Medulla oblongata (tissue), 1 donor: ENCODE measurements at regions not wholly inside any gene's neighbourhood (a gene's known extent, or its start where the extent isn't known, plus 50 kb on each side); places are given as distances from the start of the nearest gene placed in this dataset.

Source experiments
- DNase-seq: peaks from one replicate; pipeline ENCODE4 v3.0.0-alpha.2; 2015; ENCODE audit errors: extremely low spot score

DNA sequence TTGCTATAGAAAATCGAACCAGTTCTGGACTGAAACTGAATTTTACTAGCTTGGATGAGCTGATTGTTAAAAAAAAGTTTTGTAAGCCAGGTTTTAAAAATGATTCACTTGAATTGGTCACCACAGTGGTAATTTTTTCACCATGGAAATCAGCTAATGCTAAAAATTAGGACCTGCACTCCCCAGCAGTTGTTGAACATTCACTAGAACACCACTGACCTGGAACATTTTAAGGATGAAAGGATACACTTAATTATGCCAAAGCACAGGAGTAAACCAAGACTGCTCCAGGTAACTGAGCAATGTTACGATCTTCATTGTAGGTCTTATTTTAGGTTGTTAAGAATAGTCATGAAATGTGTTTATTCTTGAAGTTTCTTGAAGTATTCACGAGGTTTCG, 1342.6 kb upstream of the SPRY2 start:
- DNase-seq, result no peak

DNA sequence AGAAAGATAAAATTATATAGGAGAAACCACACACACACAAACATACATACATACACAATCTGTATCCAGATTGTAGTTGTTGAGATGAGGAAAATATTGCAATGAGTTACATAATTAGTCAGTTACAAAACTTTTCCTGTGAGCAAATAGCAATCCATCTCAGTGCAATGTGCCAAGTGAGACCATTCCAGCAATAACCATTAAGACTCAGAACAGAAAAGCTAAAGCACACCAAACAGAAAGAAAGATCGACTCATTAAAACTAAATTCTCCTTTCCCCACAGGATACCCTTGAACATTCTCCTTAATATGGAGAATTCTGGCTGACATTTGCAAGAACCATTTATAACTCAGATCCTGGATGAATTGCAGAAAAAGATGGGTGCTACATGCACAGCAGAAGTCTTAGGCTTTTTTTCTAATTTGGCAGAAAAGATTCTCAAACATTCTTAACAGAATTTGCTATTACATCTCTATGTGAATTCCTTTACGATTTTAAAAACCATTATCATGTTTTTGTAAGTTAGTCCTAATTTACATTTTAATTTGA, 1341.2 kb upstream of the SPRY2 start:
- DNase-seq, result no peak

DNA sequence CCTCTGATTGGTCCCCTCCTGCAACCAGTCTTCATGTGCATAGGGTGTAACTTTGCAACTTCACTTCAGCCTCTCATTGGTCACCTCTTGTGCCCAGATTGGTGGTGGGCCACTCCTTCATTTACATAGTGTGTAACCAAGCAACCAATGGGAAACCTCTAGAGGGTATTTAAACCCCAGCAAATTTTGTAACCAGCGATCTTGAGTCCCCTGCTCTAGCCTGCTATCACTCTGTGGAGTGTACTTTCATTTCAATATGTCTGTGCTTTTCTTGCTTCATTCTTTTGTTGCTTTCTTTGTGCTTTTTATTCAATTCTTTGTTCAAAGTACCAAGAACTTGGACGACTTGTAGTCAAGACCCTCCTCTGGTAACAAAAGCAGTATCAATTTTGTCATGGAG, 1336.9 kb upstream of the SPRY2 start:
- DNase-seq, result no peak

DNA sequence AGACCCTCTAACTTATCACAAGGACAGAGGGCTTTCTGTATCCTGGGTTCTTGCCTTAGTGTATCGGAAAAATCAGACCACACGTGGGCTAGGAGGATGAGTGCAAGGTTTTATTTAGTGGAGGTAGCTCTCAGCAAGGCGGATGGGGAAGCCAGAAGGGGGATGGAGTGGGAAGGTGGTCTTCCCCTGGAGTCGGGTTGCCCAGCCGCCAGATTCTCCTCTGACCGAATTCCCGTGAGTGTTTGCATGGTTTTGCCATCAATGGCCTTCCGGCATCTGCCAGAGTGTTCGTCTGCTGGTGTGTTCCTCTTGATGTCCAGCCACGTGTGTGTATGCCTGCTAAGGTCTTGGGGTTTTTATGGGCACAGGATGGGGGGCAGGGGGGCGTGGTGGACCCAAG, 1335.1 kb upstream of the SPRY2 start:
- no peak for DNase-seq

DNA sequence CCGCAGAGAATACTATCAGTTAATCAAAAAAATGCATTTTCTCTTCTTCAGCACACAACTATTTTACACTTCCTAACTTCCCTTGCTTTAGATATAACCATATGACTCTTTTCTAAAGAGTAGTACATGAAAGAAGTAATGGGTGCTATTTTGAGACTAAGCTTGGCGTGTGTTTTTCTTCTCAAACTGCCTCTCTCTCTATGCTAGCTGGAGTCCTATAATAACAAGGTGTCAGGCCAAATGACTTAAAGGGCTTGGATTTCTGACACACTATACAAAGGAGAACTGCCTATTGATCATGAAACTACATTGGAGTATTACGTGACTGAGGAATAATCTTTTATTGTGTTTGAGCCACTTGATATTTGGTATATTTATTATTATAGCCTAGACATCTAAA, 1330.1 kb upstream of the SPRY2 start:
- no peak for DNase-seq

DNA sequence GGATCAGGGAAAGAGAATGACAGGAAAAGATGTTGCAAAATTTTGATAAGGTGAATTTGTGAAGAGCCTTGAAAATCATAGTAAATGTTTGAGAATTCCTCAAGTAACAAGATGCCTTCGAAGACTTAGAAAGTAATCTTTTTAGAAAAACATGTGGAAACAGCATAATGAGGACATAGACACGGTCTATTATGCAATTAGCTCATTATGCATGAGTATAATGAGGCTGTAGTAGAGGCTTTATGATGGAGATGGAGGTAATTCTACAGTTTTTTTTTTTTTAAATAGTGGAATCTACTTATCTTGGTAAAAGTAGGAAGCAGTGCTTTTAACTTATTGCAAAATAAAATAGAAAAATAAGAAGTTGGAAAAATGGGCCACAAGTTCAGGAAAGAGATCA, 1329.1 kb upstream of the SPRY2 start:
- DNase-seq, result no peak

DNA sequence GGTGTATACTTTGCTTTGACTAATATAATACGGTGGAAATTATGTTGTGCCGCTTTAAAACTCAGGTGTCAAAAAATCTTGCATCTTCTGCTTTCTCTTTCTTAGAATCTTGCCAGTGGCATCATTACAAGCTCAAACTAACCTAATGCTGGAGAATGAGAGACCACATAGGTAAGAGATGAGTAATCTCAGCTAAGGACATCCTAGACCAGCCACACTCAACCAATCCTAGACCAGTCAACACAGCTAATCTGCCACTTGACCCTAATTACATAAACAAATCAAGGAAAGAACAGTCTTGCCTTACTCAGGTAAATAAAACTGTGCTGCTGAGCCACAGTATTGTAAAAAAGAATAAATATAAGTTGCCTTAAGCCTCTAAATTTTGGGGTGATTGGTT, 1323.9 kb upstream of the SPRY2 start:
- DNase-seq, result no peak

DNA sequence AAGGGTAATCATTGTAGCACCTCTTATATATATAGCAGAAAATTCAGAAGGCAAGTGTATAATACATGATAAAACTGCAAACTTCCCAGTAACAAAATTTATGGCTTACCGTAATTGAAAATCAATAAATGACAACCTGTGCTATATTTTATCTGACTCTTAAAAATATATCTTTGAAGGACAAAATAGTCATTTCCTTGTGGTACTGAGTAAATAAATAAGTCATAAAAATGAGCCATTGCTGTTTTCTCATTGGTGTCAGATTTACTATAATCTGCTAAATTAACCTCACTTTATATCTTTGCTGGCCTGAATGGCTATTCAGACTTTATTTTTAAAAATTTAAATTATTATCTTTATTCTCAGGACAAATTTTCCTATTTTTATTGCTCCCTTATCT, 1319.1 kb upstream of the SPRY2 start:
- no peak for DNase-seq

DNA sequence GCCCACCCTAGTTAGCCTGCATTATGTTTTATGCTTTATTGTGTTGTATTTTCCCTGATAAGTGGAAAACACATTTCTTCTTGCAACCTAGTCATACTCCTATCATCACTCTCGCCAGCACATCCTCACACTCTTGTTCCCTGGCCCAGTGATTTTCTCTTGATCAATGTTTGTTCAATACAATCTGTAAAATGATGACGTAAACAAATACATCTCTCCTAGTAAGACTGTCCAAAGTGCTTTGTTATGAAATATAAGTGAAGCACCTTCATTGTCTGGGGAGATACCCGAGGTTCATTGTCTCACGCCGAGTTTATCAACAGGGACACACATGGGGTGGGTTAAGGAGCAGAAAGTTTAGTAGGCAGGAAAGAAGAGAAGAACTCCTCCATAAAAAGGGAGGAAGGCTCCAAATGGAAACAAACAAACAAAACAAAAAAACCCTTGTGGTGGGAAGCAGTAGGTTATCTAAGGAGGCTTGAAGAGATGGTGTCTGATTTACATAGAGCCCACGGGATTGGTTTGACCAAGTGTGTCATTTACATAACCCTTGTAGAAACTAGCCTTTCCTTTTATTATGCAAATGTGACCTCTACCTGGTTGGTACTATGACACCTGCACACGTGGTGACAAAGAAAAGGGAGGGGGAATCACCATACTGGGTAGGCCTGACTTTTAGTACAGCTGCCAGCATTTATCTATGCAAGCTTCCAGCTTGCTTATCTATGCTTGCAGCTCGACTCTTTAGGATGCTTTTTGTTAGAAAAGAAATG, 1317.9 kb upstream of the SPRY2 start:
- no peak for DNase-seq

DNA sequence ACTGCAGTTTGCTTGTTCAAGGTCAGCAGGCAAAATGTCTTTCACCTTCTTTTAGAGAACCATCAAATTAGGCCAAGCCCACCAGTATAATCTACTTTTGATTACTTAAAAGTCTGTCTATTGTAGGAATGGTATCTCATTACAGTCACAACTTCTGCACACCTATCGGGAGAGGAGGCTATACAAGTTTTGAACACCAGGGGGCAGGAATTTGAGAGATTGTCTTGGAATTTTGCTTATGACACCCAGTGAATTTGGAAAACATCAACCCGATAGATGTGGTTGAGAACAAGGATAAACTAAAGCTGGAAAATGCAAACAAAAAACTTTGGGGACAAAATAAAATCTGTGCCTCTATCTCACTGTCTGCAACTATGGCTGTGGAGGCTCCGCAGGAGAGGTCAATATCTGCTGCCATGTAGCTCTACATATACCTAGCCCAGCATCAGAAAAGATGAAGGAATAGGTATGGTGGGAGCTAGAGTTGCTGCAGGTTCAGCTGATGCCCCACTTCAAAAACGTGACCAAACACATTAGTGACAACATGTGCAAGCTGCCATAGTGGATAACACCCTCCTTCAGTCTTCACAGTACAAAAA, 1299.2 kb upstream of the SPRY2 start:
- peak; percentile 4 for DNase-seq

DNA sequence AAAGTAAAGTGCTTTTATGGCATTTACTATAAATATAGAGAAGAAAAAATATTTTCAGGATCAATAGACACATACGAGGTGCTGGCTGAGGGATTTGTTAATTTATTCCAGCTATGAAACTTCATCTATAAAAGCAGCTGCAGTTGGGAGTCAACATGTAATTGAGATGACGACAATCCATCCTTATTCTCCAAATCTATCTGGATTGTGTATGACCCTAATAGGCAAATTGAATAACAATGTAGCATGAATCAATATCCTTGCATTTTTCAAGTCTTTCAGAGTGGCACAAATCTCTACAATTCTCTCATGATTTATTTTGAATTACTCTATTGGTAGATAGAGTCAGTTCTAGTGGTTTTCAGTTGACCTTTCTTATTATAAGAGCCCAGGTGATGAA, 1296.5 kb upstream of the SPRY2 start:
- DNase-seq, result no peak

DNA sequence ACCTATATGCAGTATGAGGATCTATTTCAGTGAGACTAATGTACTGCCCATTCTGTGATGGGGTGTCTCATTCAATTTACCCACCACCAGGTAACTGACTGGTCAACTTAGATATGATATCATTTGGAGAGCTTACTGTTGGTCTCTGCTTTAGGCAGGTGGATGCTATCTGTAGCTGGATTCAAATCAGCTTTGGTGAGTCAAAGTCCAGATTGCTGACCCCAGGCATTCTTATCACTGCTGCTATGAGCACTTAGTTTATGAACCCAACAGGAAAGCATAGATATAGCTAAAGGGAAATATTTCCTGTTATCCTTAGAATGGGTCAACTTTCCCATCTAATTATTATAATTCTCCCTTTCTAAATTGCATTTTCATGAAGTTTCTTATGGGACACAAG, 1295.2 kb upstream of the SPRY2 start:
- DNase-seq, result no peak

DNA sequence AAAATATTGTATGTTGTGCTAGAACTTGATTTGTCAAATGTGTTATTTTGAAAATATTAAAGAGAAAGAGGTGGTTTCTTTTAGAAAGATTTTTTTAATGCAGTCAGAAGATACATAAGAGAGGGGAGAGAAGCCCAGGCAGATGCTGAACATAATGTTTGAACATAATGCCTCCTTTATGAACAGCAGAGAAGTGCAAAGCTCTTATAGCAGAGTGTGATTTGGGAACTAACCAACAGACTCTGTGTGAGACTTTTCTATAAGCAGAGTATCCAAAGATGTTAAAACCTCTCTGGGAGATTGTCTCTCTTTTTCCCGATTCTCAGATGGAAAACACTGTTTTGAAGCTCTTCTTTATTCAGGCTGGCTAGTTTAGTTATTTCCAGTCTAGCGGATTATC, 1274.1 kb upstream of the SPRY2 start:
- DNase-seq, result no peak

DNA sequence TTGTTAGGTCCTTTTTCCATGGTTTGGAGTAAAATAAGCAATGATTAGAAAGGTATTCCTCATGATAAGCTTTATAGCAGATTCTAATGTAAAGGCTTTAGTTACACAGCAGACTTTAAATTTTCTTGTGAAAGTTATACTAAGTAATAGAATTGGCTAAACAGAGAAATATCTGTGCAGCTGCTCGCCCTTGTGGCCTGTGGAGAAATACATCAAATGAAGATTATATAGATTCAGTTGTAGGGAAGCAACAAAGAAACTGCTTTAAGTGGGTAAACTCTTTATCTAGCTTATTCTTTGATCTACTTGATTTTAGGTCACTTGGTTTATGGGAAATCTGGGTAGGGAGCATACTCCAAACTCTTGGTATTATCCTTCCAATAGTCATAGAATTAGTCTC, 1269.7 kb upstream of the SPRY2 start:
- DNase-seq, result no peak

DNA sequence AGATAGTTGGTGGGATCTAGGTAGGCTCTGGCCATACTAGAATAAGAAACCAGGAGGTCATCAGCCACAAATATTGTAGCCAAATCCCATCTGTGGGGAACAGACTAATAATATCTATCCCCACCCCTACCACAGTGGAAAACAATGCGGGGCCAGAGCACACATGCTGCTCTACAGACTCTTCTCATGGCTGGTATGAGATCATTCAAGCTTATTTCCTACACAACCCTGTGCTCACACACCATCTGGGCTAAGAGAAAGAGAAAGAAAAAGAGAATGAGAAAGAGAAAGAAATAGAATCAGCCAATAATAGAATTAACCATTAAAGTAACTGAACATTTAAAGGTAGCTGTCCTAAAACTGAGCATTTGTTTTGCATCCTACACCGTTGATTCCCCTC, 1268.4 kb upstream of the SPRY2 start:
- DNase-seq, result no peak

DNA sequence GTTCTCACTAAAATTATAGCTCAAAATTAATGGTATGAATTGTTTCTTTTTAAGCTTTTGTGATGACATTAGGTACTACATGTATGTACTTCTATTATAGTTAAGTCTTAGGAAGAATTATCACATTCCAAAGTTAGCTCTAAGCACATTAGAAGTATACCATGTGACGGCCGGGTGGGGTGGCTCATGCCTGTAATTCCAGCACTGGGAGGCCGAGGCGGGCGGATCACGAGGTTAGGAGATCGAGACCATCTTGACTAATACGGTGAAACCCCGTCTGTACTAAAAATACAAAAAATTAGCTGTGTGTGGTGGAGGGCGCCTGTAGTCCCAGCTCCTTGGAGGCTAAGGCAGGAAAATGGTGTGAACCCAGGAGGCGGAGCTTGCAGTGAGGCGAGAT, 1265.1 kb upstream of the SPRY2 start:
- DNase-seq, result no peak

DNA sequence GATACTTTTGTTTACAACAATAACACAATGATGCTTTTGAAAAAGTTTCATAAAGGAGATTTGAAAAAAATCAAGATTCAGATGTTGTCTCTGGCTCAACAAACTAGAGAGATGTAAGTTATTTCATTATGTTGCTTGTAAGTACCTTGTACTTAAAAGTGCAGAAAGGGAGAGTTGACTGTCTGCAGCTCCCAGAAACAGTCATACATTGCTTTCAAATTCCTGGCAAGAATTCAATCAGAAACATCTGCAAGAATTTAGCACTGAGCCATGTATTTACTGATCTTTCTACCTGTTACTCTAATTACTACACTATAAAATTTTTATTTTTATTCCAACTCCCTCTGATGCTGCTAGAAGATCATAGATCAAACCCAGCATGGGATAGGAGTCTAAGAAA, 1261.3 kb upstream of the SPRY2 start:
- DNase-seq, result no peak

DNA sequence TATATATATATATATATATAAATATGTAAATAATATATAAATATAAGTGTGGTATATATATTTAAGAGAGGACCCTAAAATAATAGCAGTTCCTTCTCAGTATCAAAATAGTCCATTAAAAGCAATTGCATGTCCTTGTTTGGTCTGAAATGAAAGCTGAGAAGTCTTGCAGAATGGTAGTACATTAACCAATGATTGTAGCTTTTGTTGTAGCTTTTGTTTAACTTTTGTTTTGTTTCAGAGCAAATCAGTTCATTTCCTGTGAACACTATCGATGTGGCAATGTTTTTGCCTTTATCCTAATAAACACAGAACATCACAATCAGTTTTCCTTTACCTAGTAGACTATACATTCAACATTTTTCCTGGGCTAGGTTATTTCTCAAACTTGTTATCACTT, 1256.2 kb upstream of the SPRY2 start:
- no peak for DNase-seq

DNA sequence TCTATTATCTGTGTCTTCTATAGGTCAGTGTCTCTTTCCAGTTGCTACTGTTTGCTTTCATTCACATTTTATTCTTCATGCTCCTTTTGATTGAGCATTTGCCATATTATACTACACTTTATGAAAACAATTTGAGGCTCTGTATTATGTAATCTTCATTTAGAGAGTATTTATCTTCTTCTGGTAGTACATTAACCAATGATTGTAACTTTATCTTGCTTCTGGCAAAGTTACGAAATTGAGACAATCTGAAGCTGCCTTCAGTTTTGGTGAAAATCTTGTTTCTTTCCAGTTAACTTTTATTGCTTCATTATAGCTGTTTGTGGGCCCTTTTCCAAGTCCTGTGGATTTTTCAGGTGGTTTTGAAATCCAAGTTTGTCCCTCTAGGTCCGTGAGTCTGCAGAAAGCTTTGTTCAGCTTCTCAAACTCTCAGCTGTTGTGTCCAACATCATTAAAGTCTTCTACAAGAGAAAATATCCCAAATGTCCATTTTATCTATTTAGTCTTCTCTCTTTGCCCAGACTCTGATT, 1255.4 kb upstream of the SPRY2 start:
- no peak for DNase-seq

DNA sequence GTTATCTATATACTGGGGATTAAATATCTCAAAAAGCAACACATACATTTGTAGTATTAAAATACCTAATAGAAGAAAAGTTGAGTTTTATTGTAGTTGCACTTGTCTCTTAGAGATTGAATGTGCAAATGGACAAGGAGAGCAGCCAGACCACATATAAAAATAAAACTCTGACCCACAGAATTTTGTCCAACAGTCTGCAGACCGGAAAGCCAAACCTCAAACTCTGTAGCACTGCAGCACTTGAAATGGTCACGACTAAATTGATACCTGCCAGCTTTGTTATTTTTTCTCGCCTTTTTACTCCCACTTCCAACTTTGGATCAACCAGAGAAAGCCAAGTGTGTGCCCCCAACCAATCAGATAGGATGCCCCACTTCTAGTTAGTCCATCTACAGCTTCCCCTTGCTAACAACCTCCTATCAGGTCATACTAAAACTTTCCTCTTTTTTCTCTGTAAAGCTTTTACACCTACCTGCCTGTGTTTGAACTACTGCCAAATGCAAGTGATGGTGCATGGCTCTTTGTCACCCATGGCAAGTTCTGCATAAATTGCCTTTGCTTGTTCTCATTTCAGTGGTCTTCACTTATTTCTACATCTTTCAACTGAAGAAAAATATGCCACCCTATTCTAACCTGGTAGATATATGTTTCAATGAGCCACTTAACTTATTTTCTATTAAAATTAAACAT, 1250.7 kb upstream of the SPRY2 start:
- no peak for DNase-seq

DNA sequence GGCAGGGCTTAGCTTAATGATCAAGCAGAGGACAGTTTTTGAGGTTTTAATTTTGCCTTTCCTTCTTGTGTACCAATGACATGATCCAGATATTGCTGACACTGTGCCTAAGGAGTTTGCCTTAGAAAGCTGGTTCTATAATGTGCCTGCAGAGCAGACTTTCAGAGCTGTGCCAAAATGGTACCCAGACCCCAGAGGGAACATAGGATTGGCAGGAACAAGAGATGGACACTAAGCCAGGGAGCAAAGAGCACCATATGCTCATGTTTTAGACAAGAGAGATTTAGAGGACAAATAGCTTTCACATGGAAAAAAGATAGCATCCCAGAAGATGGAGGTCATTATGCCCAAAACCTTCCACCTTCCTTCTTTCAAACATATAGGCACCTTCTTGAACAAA, 1241.5 kb upstream of the SPRY2 start:
- DNase-seq, result no peak

DNA sequence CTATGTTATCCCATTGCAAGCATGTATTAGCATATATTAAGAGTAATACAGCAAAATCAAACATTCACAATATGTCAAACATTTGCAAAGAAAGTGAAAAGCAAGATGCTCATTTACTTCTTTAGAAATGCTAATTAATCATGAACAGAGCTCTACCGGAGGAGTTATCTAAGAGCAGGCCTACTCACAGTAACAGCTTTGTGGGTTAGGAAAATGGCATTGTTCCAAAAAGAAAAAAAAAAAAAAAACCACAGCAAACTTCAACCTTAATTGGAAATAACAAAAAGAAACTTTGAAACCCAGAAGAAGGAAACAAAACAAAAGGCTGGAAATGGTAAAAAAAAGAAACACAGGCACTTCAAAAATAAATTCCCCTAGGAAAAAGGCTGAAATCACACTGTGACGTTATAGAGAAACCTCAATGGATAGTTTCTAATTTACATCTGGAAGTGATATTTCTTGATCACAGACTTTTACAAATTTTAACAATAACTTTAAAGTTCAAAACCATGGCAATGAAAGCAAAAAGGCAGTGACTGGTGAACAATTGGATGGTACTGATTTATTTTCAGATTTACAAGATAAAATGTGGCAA, 1236.8 kb upstream of the SPRY2 start:
- no peak for DNase-seq
